OCI-LY7 (cell line): ENCODE measurements at regions not wholly inside any gene's neighbourhood (a gene's known extent, or its start where the extent isn't known, plus 50 kb on each side); places are given as distances from the start of the nearest gene placed in this dataset.

Experiments
- BruUV-seq: library from RNA; stranded (reverse); fragments of 400-500 nt; replicated peaks from 2 replicates; lab custom pipeline; 2021; lab: Mats Ljungman, UMichigan
- CTCF ChIA-PET: fragments of 300-600 bp; sonication (Branson Sonifier 250); formaldehyde crosslinking; loops from one replicate; lab custom pipeline; 2022; ENCODE audit warnings: antibody characterized with exemption; ENCODE audit not compliant: unreplicated experiment; lab: Charles Lee
- POLR2A ChIA-PET: fragments of 300-600 bp; sonication (Branson Sonifier 250); formaldehyde crosslinking; loops from one replicate; lab custom pipeline; 2022; ENCODE audit warnings: antibody characterized with exemption; lab: Charles Lee
- DNase-seq: peaks from one replicate; pipeline ENCODE4 v3.0.0-alpha.2; 2015; ENCODE audit warnings: low spot score
- H2AFZ ChIP-seq: fragments of 200-600 bp; sonication (generic), shearing (Covaris generic); 2 replicates; pipeline ENCODE4 v1.6.1; 2014; ENCODE audit warnings: mild to moderate bottlenecking, antibody characterized with exemption, low read length, moderate library complexity
- H3K27ac ChIP-seq: fragments of 200-600 bp; sonication (generic); 2 replicates; pipeline ENCODE4 v1.5.1; 2014; ENCODE audit warnings: mixed run types, low read depth, mild to moderate bottlenecking, moderate library complexity, low read length, inconsistent platforms; ENCODE audit not compliant: poor library complexity, severe bottlenecking
- H3K36me3 ChIP-seq: fragments of 200-600 bp; sonication (generic); 2 replicates; pipeline ENCODE4 v1.6.1; 2014; ENCODE audit warnings: mild to moderate bottlenecking, antibody characterized with exemption, low read length, moderate library complexity, mixed read lengths; ENCODE audit not compliant: insufficient read depth
- H3K4me1 ChIP-seq: fragments of 200-600 bp; sonication (generic); 2 replicates; pipeline ENCODE4 v1.5.1; 2014; ENCODE audit warnings: mild to moderate bottlenecking, low read length; ENCODE audit not compliant: insufficient read depth, poor library complexity, severe bottlenecking
- H3K4me2 ChIP-seq: fragments of 200-600 bp; sonication (generic); 2 replicates; pipeline ENCODE4 v1.6.1; 2014; ENCODE audit warnings: mild to moderate bottlenecking, low read length
- H3K4me3 ChIP-seq: fragments of 200-600 bp; sonication (generic); 2 replicates; pipeline ENCODE4 v1.5.1; 2014; ENCODE audit warnings: mild to moderate bottlenecking, low read depth, low read length; ENCODE audit not compliant: poor library complexity, severe bottlenecking
- H3K79me2 ChIP-seq: fragments of 200-600 bp; sonication (generic); 2 replicates; pipeline ENCODE4 v1.6.1; 2016; ENCODE audit warnings: low read depth, mild to moderate bottlenecking, low read length, moderate library complexity, mixed read lengths; ENCODE audit not compliant: insufficient read depth
- H3K9me2 ChIP-seq: fragments of 200-600 bp; sonication (generic); 2 replicates; pipeline ENCODE4 v1.6.1; 2016; ENCODE audit warnings: mild to moderate bottlenecking, low read length, mixed read lengths; ENCODE audit not compliant: insufficient read depth
- H3K9me3 ChIP-seq: fragments of 200-600 bp; sonication (generic); 2 replicates; pipeline ENCODE4 v1.6.1; 2014; ENCODE audit warnings: mild to moderate bottlenecking, mixed run types, low read length, mixed read lengths
- H4K20me1 ChIP-seq: fragments of 200-600 bp; sonication (generic); 2 replicates; pipeline ENCODE4 v1.6.1; 2014; ENCODE audit warnings: mild to moderate bottlenecking, antibody characterized with exemption, low read length, moderate library complexity, mixed read lengths; ENCODE audit not compliant: insufficient read depth
- CTCF ChIP-seq: fragments of 200-600 bp; sonication (generic); conservative IDR thresholded peaks from 2 replicates; pipeline ENCODE4 v1.5.1; 2014; ENCODE audit warnings: mild to moderate bottlenecking, antibody characterized with exemption, low read length, moderate library complexity, mixed read lengths
- EZH2phosphoT487 ChIP-seq: fragments of 200-600 bp; sonication (generic); IDR thresholded peaks from 2 replicates; pipeline ENCODE4 v1.6.1; 2018; ENCODE audit warnings: low read depth, borderline replicate concordance, mild to moderate bottlenecking, mixed run types, antibody characterized with exemption, low read length, moderate library complexity, mixed read lengths
- intact Hi-C: fragments of 100-400 bp; cut with micrococcal nuclease; formaldehyde crosslinking; loops from one replicate; pipeline ENCODE4 v1.10.0; 2022; ENCODE audit not compliant: unreplicated experiment

GRCh38 chr18:46378126-46378863, 274.1 kb downstream of the HAUS1 start:
- H4K20me1 ChIP-seq = no peaks in the 10 kb centered on the region
- H3K27ac ChIP-seq = no peak overlapping the region
- no peak for DNase-seq
- POLR2A ChIA-PET = interaction anchor here (0.6 kb wide), 1 partner anchor 295 kb away, joined by 4 read pairs; no protein-coding TSS in a partner anchor
- H3K9me3 ChIP-seq = no peaks in the 10 kb centered on the region
- no TSS peak for BruUV-seq
- no peak for TF ChIP-seq CTCF
- no peak for TF ChIP-seq EZH2phosphoT487
- no peak overlapping the region for H2AFZ ChIP-seq
- no peaks in the 10 kb centered on the region for H3K4me1 ChIP-seq
- no peak overlapping the region for H3K4me3 ChIP-seq
- H3K9me2 ChIP-seq = no peaks in the 10 kb centered on the region
- H3K79me2 ChIP-seq = no peaks in the 10 kb centered on the region
- CTCF ChIA-PET = no interaction called here
- no peaks in the 10 kb centered on the region for H3K36me3 ChIP-seq
- no peak overlapping the region for H3K4me2 ChIP-seq
- intact Hi-C loops = no loop called here

- POLR2A ChIA-PET = no interaction called here
- Histone ChIP-seq H3K27ac (no peak overlapping the region), H3K9me3 (no peaks in the 10 kb centered on the region), H3K79me2 (no peaks in the 10 kb centered on the region), H3K36me3 (no peaks in the 10 kb centered on the region), H3K4me3 (no peak overlapping the region), H3K4me2 (no peak overlapping the region), H2AFZ (no peak overlapping the region), H3K9me2 (no peaks in the 10 kb centered on the region), H3K4me1 (no peaks in the 10 kb centered on the region), H4K20me1 (no peaks in the 10 kb centered on the region)
- intact Hi-C loops = no loop called here
- TF ChIP-seq CTCF (no peak), EZH2phosphoT487 (no peak)
- CTCF ChIA-PET = no interaction called here
- BruUV-seq = no TSS peak
- DNase-seq = no peak
Observed at GRCh38 chr18:46378864-46379207, 274.7 kb downstream of the HAUS1 start.

GRCh38 chr18:46379323-46379950, 275.3 kb downstream of the HAUS1 start:
- no peaks in the 10 kb centered on the region for H4K20me1 ChIP-seq
- no peaks in the 10 kb centered on the region for H3K4me1 ChIP-seq
- no peak overlapping the region for H2AFZ ChIP-seq
- DNase-seq = no peak
- H3K27ac ChIP-seq = no peak overlapping the region
- no peak overlapping the region for H3K4me2 ChIP-seq
- no peak overlapping the region for H3K4me3 ChIP-seq
- BruUV-seq = no TSS peak
- no peaks in the 10 kb centered on the region for H3K79me2 ChIP-seq
- TF ChIP-seq EZH2phosphoT487 (no peak), CTCF (no peak)
- no peaks in the 10 kb centered on the region for H3K36me3 ChIP-seq
- no peaks in the 10 kb centered on the region for H3K9me2 ChIP-seq
- intact Hi-C loops = no loop called here
- ChIA-PET POLR2A (no interaction called here), CTCF (no interaction called here)
- H3K9me3 ChIP-seq = no peaks in the 10 kb centered on the region
